GM13976 (cell line): ENCODE measurements at regions not wholly inside any gene's neighbourhood (a gene's known extent, or its start where the extent isn't known, plus 50 kb on each side); places are given as distances from the start of the nearest gene placed in this dataset.

Source experiments
- DNase-seq: peaks from one replicate; pipeline ENCODE4 v3.0.0; 2012; ENCODE audit warnings: low spot score
- CTCF ChIP-seq: IDR thresholded peaks from 2 replicates; pipeline ENCODE4 v1.5.1; 2012; ENCODE audit warnings: borderline replicate concordance, mild to moderate bottlenecking; ENCODE audit not compliant: insufficient read depth; ENCODE audit errors: extremely low read depth, missing control alignments, control extremely low read depth
- in situ Hi-C: fragments of 300-500 bp; cut with MboI; formaldehyde crosslinking; loops from one replicate; pipeline ENCODE4 v1.12.0; 2022; ENCODE audit warnings: low sequenced_read_pairs, mixed read lengths, inconsistent platforms; ENCODE audit not compliant: unreplicated experiment

DNA sequence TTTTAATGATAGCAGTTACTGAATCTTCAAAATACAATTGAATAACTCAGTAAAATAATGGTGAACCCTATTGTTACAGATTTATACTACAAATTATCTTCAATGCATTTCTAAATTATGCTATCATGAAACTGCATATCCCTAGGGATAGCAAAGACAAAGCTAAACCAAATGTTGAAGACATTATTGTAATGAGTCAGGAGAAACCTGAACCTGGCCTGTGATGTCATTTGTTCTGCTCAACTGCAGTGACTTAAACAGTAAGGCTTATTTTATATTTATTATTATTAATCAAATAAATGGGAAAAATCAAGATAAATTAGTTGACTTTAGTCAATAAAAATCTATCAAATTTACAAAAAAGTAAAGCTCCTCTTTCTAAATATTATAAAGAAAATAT, 100.3 kb downstream of the UCHL5 start:
- TF ChIP-seq CTCF = no peak
- DNase-seq = no peak
- in situ Hi-C loops = no loop called here

DNA sequence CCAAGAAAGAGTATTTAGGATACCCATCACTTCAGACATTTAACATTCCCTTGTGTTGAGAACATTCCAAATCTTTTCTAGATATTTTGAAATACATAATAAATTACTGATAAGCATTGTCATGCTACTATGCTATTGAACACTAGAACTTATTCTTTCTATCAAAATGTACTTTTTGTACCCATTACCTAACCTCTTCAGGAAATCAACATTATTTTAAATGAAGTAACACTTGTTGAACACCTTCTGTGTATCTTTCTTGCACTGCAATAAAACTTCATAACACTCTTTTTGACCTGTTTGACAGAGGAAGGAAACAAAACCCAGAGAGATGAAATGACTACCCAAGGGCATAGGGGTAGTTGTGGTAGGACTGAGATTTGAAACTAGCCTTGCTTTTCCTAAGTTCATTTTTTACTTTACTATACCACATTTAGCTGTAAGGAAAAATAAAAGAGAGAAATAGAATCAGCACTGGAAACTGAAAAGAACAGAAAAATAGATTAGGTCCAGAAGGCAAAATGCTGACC, 99.4 kb downstream of the UCHL5 start:
- no peak for TF ChIP-seq CTCF
- in situ Hi-C loops = no loop called here
- DNase-seq = no peak
